GM18511 (cell line): ENCODE measurements at regions not wholly inside any gene's neighbourhood (a gene's known extent, or its start where the extent isn't known, plus 50 kb on each side); places are given as distances from the start of the nearest gene placed in this dataset.
"Not testable (repeated sequence)": the region's sequence is repeated elsewhere in the genome, so short reads cannot be mapped to it uniquely, and the experiment has no call there.

ENCODE experiments used
- ATAC-seq: cut with Tn5 transposase; IDR thresholded peaks from one replicate; pipeline ENCODE4 v1.9.1; 2021; ENCODE audit warnings: mild to moderate bottlenecking, moderate library complexity; ENCODE audit not compliant: unreplicated experiment

DNA sequence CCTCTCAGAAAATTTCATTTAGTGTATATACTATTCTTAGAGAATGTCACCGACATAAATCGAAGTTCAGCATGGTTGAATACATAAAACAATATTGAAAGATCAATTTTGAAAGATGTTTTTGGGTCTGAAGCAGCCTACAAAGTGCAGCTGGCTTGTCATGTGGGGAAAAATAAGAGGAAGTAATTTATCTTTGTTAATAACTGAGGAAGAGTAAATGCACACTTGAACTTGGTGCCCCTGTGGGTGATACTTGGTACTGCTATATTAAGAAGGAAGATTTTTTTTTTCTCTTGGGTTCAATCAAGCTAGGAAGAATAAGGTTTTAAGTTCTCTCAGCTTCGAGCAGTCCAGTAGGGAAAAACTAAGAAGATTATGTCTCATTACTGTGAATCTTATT lies 661.3 kb downstream of the RPL10L start:
- ATAC-seq = no peak

DNA sequence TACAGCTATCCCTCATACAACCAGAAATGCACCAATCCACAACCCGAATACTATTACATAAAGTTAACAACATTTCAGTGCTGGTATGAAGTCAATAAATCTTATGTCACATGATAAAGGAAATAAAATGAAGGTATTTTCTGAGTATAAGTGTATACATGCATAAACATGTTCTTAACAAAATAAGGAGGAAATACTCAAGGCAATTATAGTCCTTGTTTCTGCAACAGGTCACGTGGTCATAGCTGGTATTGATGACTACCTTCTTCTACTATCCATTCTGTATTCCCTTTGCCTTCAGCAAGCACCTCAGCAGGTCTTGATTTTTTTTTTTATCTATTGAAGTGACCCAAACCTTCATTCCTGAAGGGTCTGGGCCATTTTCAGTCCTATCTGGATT lies 675.6 kb downstream of the RPL10L start:
- no peak for ATAC-seq

DNA sequence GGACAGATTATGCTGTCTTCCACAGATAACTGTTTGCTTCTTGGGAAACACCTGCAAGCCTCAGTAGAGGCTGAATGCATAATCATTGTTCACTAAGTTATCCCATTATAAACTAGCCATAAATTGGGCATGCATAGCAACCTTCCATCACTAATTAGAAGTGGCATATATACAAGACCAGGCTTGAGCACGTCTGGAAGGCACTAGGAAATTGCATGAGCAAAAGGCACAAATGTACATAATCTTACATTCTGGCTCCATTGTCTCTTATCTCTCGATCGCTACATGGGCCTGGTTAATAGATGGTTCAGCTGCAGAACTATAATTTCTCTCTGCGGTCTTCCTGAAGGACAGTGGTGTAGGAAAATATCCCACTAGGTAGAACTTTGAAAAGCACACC lies 679.2 kb downstream of the RPL10L start:
- no peak for ATAC-seq

DNA sequence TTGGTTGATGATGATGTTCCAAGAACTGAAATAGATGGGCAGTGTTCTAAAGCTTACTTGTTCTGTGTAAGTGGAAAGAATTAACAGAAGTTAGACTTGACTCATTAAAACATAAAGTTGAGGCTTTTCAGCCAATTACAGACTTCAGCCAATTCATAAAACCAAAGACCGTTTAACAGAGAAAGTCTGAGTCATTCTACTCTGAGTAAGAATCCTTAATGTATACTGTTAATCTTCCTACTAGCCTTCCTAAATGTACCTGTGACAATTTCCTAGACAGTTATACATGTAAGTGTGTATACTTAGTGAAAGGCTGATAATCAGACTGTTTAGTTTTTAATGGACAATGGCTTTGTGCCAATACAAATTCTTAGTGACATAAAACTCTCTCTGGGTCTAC lies 681.0 kb downstream of the RPL10L start:
- no peak for ATAC-seq

DNA sequence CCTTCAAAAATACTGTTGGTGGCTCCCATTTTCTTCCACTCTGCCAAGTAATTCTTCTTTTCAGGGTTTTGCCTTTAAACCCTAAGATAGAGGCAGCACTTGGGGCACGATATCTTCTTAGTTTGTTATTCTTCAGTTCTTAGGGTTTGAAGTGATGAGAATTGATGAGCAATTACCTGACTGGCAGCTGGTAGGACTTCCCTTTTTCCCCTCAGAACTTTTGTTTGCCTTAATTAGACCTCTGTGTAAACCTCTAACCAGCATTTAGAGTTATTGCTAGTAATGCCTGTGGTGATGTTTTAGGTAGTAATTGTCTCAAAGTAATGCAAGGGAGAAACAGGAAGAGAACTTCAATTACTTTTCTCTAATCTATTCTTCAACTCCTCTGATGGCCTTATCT lies 683.5 kb downstream of the RPL10L start:
- no peak for ATAC-seq

DNA sequence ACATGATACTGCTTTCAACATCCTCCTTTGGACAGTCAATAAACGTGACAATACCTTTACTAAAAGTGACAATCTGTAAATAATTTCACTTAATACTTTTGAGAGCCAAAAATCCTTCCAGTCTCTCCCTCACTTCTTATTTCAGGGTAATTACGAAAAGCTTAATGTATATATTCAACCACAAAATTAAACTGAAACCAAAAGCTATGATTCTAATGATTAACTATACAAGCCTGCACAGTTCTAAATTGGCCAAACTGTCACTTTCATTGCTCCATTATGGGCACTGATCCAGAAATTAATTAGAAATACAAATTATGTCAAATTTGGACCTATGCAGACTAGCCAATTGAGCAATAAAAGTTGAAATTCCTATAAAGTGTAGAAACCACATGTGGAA lies 696.5 kb upstream of the MIS18BP1 start:
- ATAC-seq = no peak

DNA sequence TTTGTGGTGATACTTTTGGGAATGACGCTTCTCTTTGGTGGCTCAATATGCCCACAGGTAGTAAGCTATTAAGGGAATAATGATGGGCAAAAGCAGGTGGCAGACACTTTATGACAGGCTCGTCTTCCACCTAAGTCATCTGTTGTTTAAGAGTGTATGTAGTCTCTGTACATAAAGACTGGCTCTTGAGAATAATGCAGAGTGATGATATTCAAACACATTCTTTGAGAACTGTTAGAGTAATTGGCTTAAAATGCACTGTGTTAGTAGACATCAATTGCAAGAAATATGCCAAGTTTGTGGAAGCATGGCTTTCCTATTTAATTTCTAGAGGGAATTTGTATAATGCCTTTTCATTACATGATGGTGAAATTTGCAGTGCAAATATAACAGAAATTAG lies 694.8 kb upstream of the MIS18BP1 start:
- no peak for ATAC-seq

DNA sequence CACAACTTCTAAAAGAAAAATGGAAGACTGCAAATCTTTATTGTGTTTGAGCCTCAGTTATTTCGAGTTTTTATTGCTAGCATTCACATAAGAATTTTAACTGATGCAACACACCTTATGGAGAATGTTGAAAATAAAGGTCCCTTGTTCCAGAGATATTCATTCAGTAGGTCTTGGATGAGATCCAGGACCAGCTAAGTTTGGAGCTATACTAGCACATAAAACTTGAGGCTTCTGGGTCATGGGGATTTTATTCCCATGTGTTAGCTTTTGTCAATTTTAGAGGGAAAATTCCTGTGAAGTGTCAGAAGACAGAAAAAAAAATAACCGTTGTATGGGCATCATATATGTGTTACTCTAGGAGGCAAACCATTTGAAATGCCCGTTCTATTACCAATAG lies 693.2 kb upstream of the MIS18BP1 start:
- ATAC-seq = no peak

DNA sequence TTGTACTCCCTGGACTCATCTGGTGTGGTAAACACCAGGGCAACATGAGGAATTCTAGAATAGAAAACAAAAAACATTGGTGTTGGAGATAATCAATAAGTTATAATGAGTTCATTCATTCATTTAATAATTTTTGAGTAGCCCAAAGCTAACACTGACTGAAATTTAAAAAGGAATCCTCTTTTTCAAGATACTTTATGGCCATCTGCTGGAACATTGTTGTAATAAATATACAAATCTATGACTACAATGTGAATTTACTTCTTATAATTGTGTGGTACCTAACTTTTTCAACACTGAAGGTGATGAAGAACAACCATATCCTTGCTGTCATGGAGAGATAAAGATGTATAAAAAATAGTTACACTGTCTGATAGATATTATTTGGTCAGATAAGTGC lies 687.3 kb upstream of the MIS18BP1 start:
- ATAC-seq = no peak

DNA sequence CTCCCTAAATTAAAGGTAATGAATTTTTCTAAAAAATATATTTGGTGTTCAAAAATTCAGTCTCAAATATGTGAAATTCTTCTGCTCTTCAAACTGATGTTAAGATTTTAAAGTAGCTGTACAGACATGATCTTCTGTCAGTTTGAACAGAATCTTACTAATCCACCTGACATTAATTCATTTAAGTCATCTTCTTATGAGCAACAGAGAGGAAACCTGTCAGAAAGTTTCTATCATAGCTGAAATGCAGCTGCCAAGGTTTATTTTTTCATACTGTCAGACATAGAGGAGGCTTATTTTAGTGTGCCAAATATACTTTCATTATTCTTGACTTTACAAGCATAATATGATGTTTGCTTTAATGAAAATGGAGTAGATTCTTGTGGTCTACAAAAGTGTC lies 686.6 kb upstream of the MIS18BP1 start:
- no peak for ATAC-seq

DNA sequence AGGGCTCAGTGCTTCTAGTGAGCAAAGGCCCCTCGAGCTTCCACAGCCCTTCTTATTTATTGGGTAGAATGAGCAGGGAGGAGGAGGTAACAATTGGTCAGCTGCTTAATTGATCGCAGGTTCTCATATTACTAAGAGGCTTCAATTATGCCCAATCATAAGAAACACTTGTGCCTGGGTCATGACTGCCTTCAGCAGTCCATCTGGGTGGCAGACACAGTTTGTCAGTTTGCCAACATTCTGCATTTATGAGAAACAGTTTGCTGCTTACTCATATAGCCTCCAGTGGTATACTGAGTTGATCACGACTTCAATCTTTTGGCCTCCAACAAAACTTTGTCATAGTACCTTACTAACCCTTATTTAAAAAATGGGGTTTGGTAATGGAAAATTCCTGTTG lies 667.0 kb upstream of the MIS18BP1 start:
- ATAC-seq = not testable (repeated sequence)

DNA sequence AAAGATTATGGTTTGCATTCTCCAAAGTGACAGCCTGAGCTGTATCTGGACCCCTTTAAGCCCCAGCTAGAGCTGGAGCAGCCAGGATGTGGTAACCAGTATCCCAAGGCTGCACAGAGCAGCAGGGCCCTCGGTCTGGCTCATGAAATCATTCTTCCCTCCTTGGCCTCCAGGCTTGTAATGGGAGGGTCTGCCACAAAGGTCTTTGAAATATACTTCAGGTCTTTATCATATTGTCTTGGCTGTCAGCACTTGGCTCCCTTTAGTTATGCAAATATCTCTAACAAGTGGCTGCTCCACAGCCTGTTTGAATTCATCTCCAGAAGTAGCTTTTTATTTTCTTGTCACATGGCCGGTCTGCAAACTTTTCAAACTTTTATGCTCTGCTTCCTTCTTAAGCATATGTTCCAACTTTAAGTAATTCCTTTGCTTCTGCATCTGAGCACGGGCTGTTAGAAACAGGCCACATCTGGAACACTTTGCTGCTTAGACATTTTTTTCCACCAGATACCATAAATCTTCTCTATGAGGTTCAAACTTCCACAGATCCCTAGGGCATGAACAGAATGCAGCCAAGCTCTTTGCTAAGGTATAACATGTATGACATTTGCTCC lies 663.4 kb upstream of the MIS18BP1 start:
- no peak for ATAC-seq

DNA sequence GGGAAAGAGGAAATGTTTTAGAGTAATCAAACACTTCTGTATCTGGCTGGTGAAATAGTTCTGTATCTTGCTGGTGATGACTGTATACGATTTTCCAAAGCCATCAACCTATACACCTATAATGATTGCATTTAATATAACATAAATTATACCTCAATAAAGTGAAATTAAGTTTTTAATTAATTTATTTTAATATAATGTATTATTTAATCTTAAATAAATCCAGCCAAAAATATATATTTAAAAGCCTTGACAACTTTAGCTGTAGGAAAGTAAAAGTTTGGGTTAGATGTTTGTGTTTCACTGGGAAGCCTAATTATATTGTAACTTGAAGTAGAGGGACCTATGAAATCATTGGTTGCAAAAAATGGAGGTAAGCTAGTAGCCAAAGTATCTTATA lies 654.8 kb upstream of the MIS18BP1 start:
- ATAC-seq = no peak

DNA sequence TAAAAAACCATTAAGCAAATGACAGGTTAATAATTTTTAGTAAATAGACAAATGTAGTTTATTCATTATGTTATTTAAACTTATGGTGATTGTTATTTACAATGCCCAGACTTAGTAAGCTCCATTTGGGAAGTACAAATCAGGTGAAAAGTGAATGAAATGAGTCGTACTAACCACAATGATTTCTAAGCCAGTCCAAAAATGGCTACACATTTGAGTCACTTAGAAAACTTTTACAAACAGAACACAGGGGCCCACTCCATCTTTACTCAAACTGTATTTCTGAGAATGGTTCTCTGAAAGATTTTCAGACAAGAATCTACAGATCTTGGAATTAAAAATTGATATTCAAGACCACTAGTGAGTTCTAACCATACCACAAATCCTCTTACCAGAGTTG lies 653.3 kb upstream of the MIS18BP1 start:
- ATAC-seq = no peak

DNA sequence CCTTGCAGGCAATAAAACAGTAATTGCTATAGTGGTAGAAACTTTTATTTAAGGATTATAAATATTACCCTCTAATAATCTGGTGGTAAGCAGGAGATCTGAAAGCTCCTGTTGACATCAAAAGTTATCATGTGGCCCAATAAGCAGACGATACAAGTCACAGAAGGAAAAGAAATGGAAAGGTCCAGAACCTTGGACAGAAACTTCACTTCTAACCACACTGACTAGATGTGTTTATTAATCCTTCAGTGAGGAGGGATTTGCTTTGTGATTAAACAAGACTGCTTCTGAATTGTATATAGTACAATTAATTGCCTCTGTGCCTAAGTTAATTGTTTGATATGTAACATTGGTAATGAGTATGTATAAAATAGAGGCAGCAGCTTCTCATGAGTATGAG lies 652.7 kb upstream of the MIS18BP1 start:
- ATAC-seq = no peak

DNA sequence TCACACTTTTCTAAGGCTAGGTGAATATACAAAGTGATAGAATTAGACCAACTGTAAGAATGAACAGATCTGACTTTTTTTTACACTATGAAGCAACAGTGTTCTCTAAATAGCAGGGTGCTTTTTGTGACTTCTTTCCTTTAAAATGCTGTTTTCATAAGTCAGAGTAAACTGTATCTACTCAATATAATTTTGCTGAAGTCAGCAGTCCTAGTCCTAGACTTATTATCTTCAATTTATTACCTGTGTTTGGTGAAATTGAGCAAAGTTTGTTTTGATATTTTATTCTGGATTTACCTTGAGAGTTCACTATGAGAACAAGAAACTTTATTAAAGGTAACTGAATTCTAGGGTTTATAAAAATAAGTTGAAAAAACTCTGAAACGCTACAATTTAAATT lies 651.3 kb upstream of the MIS18BP1 start:
- no peak for ATAC-seq

DNA sequence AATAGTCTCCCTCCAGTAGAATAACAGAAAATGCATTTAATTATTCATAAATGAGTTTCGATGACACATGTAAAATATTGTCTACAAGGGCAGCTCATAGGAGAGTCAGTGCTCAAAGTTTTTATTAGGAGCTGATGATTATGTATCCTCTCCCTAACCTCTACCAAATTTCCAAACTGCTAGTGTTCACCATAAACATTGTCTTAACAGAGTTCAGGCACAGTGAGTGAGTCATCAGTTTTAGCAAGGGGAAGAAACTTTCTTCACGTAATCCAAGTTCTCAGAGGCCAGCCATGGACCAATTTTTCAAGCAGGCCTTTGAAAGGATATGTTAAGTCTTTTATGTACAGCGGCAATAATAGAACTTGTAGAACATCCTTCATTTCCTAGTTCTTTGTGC lies 649.2 kb upstream of the MIS18BP1 start:
- ATAC-seq = no peak

DNA sequence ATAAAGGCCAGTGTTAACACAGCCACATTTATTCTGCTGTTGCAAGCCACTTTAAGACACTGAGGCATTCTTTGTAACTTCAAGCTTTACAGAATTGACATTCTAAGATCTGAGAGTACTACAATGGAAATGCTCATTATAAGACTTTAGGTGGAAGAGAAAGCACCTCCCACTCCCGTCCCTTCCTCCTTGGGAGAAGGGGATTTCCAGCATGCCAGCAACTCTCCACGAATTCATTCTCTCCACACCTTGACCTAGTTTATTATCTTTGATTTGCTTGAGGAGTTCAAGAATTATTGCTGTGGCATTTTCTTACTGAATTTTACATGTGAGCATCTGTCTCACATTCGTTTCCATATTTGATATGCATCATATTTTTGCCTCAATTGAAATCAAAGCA lies 644.4 kb upstream of the MIS18BP1 start:
- ATAC-seq = no peak

DNA sequence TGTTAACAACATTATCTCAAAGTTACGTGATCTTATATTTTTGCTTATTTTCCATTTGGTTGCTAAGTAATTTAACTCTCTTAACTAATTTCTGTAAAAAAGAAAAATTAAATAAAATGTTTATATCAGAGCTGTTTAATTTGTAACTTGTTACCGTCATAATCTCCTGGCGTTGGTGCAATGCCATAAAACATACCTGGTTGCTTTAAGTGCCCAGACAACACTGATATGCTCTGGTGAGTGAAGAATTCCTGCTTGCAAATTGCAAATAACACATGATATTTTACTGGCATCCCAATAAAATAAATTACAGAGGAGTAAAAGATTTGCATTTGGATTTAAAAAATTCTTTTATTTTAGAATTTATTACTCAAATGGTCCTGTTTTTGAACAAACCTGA lies 640.1 kb upstream of the MIS18BP1 start:
- no peak for ATAC-seq

DNA sequence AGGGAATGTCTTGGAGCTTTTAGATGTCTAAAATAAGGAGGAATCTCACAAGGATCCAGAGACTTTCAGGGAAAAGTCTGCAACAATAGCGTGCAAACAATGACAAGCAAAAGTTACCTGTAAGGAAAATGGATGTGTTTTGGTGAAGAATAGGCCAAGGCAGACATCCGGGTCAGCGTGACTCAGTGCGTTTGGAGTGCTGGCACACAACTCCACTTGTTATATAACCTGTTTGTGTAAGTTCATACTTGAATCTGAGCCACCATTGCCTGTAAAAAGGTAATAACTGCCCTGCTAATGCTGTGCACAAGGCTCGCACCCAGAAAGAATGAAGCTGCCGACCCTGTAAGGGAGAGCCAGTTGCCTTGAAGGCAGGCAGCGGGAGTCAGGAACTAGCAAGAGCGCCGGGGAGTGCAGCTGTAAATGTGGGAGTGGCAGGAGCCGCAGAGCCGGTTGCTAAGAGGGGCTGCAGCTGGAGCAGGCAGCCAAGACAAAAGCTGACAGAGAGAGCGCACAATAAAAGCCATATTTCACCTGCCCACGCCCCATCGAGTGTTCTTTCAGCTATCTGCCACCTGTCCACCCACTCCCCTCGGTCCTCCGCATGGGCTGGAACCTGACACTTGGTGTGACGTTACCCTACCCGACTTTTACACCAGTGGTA lies 638.5 kb upstream of the MIS18BP1 start:
- no peak for ATAC-seq

DNA sequence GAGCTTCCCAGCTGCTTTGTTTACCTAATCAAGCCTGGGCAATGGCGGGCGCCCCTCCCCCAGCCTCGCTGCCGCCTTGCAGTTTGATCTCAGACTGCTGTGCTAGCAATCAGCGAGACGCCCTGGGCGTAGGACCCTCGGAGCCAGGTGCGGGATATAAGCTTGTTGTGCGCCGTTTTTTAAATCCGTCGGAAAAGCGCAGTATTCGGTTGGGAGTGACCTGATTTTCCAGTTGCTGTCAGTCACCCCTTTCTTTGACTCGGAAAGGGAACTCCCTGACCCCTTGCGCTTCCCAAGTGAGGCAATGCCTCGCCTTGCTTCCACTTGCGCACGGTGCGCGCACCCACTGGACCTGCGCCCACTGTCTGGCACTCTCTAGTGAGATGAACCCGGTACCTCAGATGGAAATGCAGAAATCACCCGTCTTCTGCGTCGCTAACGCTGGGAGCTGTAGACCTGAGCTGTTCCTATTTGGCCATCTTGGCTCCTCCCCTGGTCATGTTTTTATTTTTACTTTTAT lies 635.8 kb upstream of the MIS18BP1 start:
- ATAC-seq = not testable (repeated sequence)

DNA sequence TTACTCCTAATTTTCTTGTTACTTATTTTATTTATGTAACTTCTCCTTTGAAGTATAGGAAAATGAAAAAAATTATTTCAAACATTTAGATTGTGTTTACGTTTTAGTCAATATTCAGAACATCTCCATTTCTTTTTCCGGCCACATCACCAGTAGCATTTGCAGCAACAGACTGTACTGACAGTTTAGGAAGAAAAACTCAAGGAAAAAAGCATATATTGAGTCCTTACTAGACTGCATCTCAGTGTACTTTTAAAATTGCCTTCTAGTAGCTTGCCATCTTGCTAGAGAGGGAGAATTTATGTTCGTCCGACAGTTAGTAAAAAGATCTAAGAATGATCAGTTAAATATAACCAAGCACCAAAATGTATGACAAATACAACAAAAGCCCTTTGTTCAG lies 625.0 kb upstream of the MIS18BP1 start:
- ATAC-seq = no peak

DNA sequence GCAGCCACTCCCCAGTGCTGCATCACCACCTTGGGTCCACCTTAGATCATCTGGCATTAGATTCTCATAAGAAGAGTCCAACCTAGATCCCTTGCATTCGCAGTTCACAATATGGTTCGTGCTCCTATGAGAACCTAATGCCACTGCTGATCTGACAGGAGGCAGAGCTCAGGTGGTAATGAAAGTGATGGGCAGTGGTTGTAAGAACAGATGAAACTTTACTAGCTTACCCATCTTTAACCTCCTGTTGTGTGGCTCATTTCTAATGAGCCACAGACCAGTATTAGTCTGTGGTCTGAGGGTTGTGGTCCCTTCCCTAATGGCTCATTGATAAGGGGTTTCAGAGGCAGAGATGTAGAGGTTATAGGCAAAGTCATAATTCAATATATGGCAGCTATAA lies 615.9 kb upstream of the MIS18BP1 start:
- peak; percentile 33 for ATAC-seq
